Suprapubic skin (tissue), 4 donors: ENCODE measurements at regions not wholly inside any gene's neighbourhood (a gene's known extent, or its start where the extent isn't known, plus 50 kb on each side); places are given as distances from the start of the nearest gene placed in this dataset.

ENCODE experiments used
- DNase-seq, 2 donors: peaks; one replicate each; pipeline ENCODE4 v3.0.0-alpha.2; 2019; ENCODE audit warnings: low spot score in 2 of 2
- H3K27ac ChIP-seq: fragments of 200-600 bp; sonication (generic); one replicate; pipeline ENCODE4 v1.5.1; 2019
- H3K27me3 ChIP-seq: fragments of 200-600 bp; sonication (generic); one replicate; pipeline ENCODE4 v1.5.1; 2019
- H3K36me3 ChIP-seq: fragments of 200-600 bp; sonication (generic); one replicate; pipeline ENCODE4 v1.5.1; 2019
- H3K4me1 ChIP-seq: fragments of 200-600 bp; sonication (generic); one replicate; pipeline ENCODE4 v1.5.1; 2019
- H3K4me3 ChIP-seq: fragments of 200-600 bp; sonication (generic); one replicate; pipeline ENCODE4 v1.5.1; 2019; ENCODE audit warnings: mild to moderate bottlenecking
- H3K9me3 ChIP-seq: fragments of 200-600 bp; sonication (generic); one replicate; pipeline ENCODE4 v1.5.1; 2019
- EP300 ChIP-seq: sonication (generic); formaldehyde crosslinking; IDR thresholded peaks from one replicate; pipeline ENCODE4 v1.6.1; 2017; ENCODE audit warnings: antibody characterized with exemption
- POLR2A ChIP-seq, 2 donors: fragments of 450-650 bp; IDR thresholded peaks; one replicate each; pipeline ENCODE4 v1.6.1; 2017; ENCODE audit warnings: antibody characterized with exemption in 2 of 2, mild to moderate bottlenecking in 2 of 2, moderate library complexity in 2 of 2
- POLR2AphosphoS5 ChIP-seq, 3 donors: sonication (generic); formaldehyde crosslinking; IDR thresholded peaks; one replicate each; pipeline ENCODE4 v1.6.1; 2017; ENCODE audit warnings: antibody characterized with exemption in 3 of 3
- WGBS: methylation state at CpG from one replicate; pipeline ENCODE4 v1.1.5; 2018; 5-methylcytosine and 5-hydroxymethylcytosine counted together
- TF ChIP-seq, protein P1 (sequence below), 2 donors: fragments of 200-600 bp in 1 of 2; fragments of 450-650 bp in 1 of 2; sonication (generic) in 1 of 2; IDR thresholded peaks; one replicate each; pipeline ENCODE4 v1.5.1; 2016 to 2019; ENCODE audit warnings: antibody characterized with exemption in 2 of 2, mild to moderate bottlenecking in 1 of 2, moderate library complexity in 1 of 2

DNA sequence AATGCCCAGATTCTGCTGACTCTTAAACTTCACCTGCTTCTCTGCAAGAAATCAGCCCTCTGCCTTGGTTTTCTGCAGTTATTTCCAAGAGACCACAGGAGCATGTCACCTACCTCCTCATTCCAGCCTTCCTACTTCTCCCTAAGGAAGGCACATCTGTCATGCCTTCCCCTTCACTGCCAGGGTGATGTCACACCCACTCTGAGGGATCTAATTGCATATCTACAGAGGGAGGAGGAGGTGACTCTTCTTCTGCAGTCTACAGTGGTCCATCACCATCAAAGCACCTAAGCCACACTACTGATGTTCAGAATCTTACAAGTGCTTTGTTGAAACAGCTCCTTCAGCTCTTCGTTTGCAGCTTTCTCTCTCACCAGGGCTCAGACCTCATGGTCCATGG is 275.5 kb downstream of the FGFR2 start:
- Histone ChIP-seq H3K9me3 (peaks cover 5% of the 10 kb centered on the region), H3K27ac (no peak overlapping the region), H3K36me3 (no peaks in the 10 kb centered on the region), H3K4me3 (no peak overlapping the region), H3K4me1 (peaks cover 7% of the 10 kb centered on the region), H3K27me3 (no peaks in the 10 kb centered on the region)
- no peak for TF ChIP-seq POLR2AphosphoS5 (IDR thresholded peaks at IDR 0.05)
- TF ChIP-seq, protein P1, sequence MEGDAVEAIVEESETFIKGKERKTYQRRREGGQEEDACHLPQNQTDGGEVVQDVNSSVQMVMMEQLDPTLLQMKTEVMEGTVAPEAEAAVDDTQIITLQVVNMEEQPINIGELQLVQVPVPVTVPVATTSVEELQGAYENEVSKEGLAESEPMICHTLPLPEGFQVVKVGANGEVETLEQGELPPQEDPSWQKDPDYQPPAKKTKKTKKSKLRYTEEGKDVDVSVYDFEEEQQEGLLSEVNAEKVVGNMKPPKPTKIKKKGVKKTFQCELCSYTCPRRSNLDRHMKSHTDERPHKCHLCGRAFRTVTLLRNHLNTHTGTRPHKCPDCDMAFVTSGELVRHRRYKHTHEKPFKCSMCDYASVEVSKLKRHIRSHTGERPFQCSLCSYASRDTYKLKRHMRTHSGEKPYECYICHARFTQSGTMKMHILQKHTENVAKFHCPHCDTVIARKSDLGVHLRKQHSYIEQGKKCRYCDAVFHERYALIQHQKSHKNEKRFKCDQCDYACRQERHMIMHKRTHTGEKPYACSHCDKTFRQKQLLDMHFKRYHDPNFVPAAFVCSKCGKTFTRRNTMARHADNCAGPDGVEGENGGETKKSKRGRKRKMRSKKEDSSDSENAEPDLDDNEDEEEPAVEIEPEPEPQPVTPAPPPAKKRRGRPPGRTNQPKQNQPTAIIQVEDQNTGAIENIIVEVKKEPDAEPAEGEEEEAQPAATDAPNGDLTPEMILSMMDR (IDR thresholded peaks at IDR 0.05) = no peak
- 86% methylated on average over 1 of the region's 1 CpG for WGBS
- no peak for DNase-seq

DNA sequence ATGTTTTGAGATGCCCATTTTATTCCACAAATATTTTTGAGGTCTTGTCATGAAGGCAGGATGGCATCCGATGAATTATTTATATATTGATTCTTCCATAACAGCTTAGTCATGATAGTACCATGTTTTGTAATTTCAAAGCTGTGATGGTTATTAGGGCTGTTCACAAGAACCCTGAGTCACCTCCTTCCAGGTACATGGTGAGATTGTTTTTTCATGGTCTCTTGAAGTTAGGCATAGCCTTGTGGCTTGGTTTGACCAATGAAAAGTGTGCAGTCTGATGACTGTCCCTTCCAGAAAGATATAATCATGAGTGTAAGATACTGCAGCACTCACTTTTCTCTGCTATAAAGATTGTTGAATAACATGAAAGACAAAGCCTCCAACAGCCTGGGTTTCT is 274.8 kb downstream of the FGFR2 start:
- H3K36me3 ChIP-seq = no peaks in the 10 kb centered on the region
- WGBS = 93% methylated on average over 1 of the region's 1 CpG
- no peaks in the 10 kb centered on the region for H3K27me3 ChIP-seq
- no peak overlapping the region for H3K27ac ChIP-seq
- DNase-seq = no peak
- peaks cover 5% of the 10 kb centered on the region for H3K9me3 ChIP-seq
- no peak overlapping the region for H3K4me3 ChIP-seq
- TF ChIP-seq, protein P1 (IDR thresholded peaks at IDR 0.05) = no peak
- TF ChIP-seq EP300 (no peak), POLR2AphosphoS5 (IDR thresholded peaks at IDR 0.05) (no peak), POLR2A (IDR thresholded peaks at IDR 0.05) (no peak)
- H3K4me1 ChIP-seq = peaks cover 7% of the 10 kb centered on the region

DNA sequence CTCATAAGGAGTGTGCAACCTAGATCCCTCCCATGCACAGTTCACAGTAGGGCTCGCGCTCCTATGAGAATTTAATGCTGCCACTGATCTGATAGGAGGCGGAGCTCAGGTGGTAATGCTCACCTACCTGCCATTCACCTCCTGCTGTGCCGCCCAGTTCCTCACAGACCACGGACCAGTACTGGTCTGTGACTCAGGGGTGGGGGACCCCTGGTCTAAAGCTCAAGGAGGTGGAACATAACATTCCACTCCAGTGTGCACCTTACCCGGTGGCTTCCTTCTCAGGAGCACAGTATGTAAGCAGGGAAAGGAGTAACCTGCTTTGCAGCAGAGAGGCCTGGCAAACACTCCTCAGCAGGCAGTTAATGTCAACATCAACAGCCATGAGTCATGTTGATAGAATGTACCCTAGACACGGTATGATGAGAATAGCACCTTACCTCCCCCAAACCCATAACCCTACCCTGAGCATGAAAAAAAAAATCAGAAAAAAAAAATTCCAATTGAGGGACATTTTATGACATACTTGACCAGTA is 273.5 kb downstream of the FGFR2 start:
- no peaks in the 10 kb centered on the region for H3K27me3 ChIP-seq
- H3K27ac ChIP-seq = no peak overlapping the region
- no peaks in the 10 kb centered on the region for H3K9me3 ChIP-seq
- H3K36me3 ChIP-seq = no peaks in the 10 kb centered on the region
- TF ChIP-seq EP300 (no peak), POLR2AphosphoS5 (IDR thresholded peaks at IDR 0.05) (no peak), POLR2A (IDR thresholded peaks at IDR 0.05) (no peak)
- TF ChIP-seq, protein P1 (IDR thresholded peaks at IDR 0.05) = no peak
- DNase-seq = no peak
- H3K4me3 ChIP-seq = no peak overlapping the region
- WGBS = 75% methylated on average over 7 of the region's 7 CpGs
- peaks cover 7% of the 10 kb centered on the region for H3K4me1 ChIP-seq

DNA sequence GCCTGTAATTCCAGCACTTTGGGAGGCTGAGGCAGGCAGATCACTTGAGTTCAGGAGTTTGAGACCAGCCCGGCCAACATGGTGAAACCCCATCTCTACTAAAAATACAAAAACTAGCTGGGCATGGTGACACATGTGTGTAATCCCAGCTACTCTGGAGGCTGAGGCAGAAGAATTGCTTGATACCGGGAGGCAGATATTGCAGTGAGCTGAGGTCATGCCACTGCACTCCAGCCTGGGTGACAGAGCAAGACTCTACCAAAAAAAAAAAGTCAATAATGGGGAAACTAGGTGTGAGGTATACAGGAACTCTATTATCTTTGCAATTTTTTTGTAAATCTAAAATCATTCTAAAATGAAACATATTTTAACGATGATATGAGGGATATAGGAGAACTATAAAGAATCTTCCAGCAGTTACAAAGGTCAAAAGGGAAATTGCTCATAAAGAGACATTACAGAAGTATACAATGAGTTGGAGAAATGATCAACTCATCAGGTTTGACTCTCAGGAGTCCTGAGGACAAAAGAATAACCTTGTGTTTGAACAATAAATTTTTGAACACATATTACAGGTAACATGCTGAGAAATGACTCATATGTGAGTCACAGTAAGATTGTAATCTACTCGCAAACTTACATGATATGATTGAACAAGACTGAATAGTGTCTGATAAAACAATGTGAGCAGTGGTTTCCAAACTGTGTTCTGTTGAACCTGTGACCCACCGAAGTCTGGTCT is 272.6 kb downstream of the FGFR2 start:
- WGBS = 68% methylated on average over 5 of the region's 5 CpGs
- Histone ChIP-seq H3K27ac (no peak overlapping the region), H3K4me1 (peaks cover 10% of the 10 kb centered on the region)

DNA sequence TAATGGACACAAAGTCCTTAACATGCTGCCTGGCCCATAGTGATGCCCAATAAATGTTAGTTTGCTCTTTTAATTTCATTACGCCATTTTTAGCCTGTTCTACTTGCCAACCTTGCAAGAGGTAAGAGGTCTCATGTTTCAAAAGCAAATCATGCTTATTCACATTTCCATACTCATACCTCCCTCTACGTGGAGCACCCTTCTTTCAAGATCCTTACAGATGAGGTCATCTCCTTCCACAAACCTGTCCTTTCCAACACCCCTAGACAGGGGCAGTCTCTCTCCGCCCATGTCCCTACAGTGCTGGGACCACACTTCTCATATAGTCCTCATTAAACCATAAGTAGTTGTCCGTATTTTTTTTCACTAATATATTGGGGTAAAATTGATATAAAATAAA is 271.3 kb downstream of the FGFR2 start:
- TF ChIP-seq POLR2A (IDR thresholded peaks at IDR 0.05) = no peak
- TF ChIP-seq, protein P1 (IDR thresholded peaks at IDR 0.05) = no peak
- WGBS = 85% methylated on average over 4 of the region's 4 CpGs
- Histone ChIP-seq H3K9me3 (no peaks in the 10 kb centered on the region), H3K4me3 (no peak overlapping the region), H3K36me3 (no peaks in the 10 kb centered on the region), H3K27me3 (no peaks in the 10 kb centered on the region), H3K27ac (no peak overlapping the region), H3K4me1 (peaks cover 15% of the 10 kb centered on the region)
- DNase-seq = no peak

More for the DNA sequence above, 272.6 kb downstream of the FGFR2 start:
- H3K27me3 ChIP-seq = no peaks in the 10 kb centered on the region
- no peak overlapping the region for H3K4me3 ChIP-seq
- no peak for DNase-seq
- H3K36me3 ChIP-seq = no peaks in the 10 kb centered on the region
- H3K9me3 ChIP-seq = no peaks in the 10 kb centered on the region
- TF ChIP-seq EP300 = no peak
- no peak for TF ChIP-seq POLR2A (IDR thresholded peaks at IDR 0.05)
- TF ChIP-seq POLR2AphosphoS5 (IDR thresholded peaks at IDR 0.05) = no peak
- TF ChIP-seq, protein P1 (IDR thresholded peaks at IDR 0.05) = no peak
